Bronchial epithelial cell (primary cell): ENCODE measurements at regions not wholly inside any gene's neighbourhood (a gene's known extent, or its start where the extent isn't known, plus 50 kb on each side); places are given as distances from the start of the nearest gene placed in this dataset.

Source experiments
- DNase-seq: peaks from one replicate; pipeline ENCODE4 v3.0.0-alpha.2; 2010; ENCODE audit warnings: low read depth
- FAIRE-seq: peaks from 2 replicates; lab custom pipeline; 2011; peaks lifted over from hg19 to GRCh38; lab: Jason Lieb, UNC
- H3K27me3 ChIP-seq: 2 replicates; pipeline ENCODE4 v1.5.1; 2011; ENCODE audit warnings: low read length; ENCODE audit not compliant: control insufficient read depth, insufficient read depth
- H3K36me3 ChIP-seq: 2 replicates; pipeline ENCODE4 v1.5.1; 2011; ENCODE audit warnings: low read length; ENCODE audit not compliant: control insufficient read depth, insufficient read depth
- H3K4me3 ChIP-seq: 2 replicates; pipeline ENCODE4 v1.5.1; 2011; ENCODE audit warnings: mild to moderate bottlenecking, low read depth, low read length, control low read depth
- CTCF ChIP-seq: IDR thresholded peaks from 2 replicates; pipeline ENCODE4 v1.5.1; 2011; ENCODE audit warnings: mild to moderate bottlenecking, moderate library complexity, low read length, control low read depth, inconsistent platforms; ENCODE audit not compliant: insufficient read depth, severe bottlenecking

- no peak for DNase-seq
- Histone ChIP-seq H3K4me3 (no peak overlapping the region), H3K27me3 (no peaks in the 10 kb centered on the region), H3K36me3 (no peaks in the 10 kb centered on the region)
- no peak for TF ChIP-seq CTCF
- FAIRE-seq = no peak
These were observed 561.5 kb upstream of the POT1 start for GRCh38 chr7:125491137-125491536.

GRCh38 chr7:125490167-125490566, 560.5 kb upstream of the POT1 start:
- DNase-seq (no peak), FAIRE-seq (no peak)
- no peak overlapping the region for H3K4me3 ChIP-seq
- H3K27me3 ChIP-seq = no peaks in the 10 kb centered on the region
- no peaks in the 10 kb centered on the region for H3K36me3 ChIP-seq
- no peak for TF ChIP-seq CTCF

- TF ChIP-seq CTCF = no peak
- H3K4me3 ChIP-seq = no peak overlapping the region
- no peaks in the 10 kb centered on the region for H3K36me3 ChIP-seq
- FAIRE-seq (no peak), DNase-seq (peak; percentile 67)
- no peaks in the 10 kb centered on the region for H3K27me3 ChIP-seq
These were observed 555.6 kb upstream of the POT1 start for GRCh38 chr7:125485223-125485622.

GRCh38 chr7:125484755-125485154, 555.1 kb upstream of the POT1 start:
- TF ChIP-seq CTCF = no peak
- FAIRE-seq = no peak
- no peaks in the 10 kb centered on the region for H3K36me3 ChIP-seq

GRCh38 chr7:125481323-125481722, 551.7 kb upstream of the POT1 start:
- DNase-seq = no peak
- TF ChIP-seq CTCF = no peak
- no peaks in the 10 kb centered on the region for H3K27me3 ChIP-seq
- H3K4me3 ChIP-seq = no peak overlapping the region
- FAIRE-seq = no peak
- no peaks in the 10 kb centered on the region for H3K36me3 ChIP-seq

More at GRCh38 chr7:125484755-125485154, 555.1 kb upstream of the POT1 start:
- H3K4me3 ChIP-seq = no peak overlapping the region
- no peaks in the 10 kb centered on the region for H3K27me3 ChIP-seq
- DNase-seq = no peak

- Histone ChIP-seq H3K27me3 (no peaks in the 10 kb centered on the region), H3K4me3 (no peak overlapping the region), H3K36me3 (no peaks in the 10 kb centered on the region)
- DNase-seq (no peak), FAIRE-seq (no peak)
- TF ChIP-seq CTCF = no peak
These were observed 551.1 kb upstream of the POT1 start for GRCh38 chr7:125480762-125481161.
